GM10266 (cell line): ENCODE measurements at regions not wholly inside any gene's neighbourhood (a gene's known extent, or its start where the extent isn't known, plus 50 kb on each side); places are given as distances from the start of the nearest gene placed in this dataset.
"Not testable (repeated sequence)": the region's sequence is repeated elsewhere in the genome, so short reads cannot be mapped to it uniquely, and the experiment has no call there.

Experiments used
- DNase-seq: peaks from one replicate; pipeline ENCODE4 v3.0.0; 2012; ENCODE audit errors: extremely low spot score
- TF ChIP-seq, protein P1 (sequence below): IDR thresholded peaks from 2 replicates; pipeline ENCODE4 v1.5.1; 2012; ENCODE audit warnings: mild to moderate bottlenecking, low read depth; ENCODE audit not compliant: control insufficient read depth, insufficient read depth; ENCODE audit errors: missing control alignments

DNA sequence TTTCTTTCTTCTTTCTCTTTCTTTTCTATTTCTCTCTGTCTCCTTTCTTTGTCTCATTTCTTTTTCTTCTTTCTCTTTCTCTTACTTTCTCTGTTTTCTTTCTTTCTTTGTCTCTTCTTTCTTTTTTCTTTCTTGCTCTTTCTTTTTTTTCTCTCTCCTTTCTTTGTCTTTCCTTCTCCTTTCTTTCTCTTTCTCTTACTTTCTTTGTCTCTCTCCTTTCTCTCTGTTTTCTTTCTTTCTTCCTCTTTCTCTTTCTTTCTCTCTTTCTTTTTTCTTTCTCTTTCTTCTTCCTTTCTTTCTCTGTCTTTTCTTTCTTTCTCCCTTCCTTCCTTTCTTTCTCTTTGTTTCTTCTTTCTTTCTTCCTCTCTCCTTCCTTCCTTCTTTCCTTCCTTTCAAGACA lies 184.8 kb downstream of the CRLF2 start:
- TF ChIP-seq, protein P1, sequence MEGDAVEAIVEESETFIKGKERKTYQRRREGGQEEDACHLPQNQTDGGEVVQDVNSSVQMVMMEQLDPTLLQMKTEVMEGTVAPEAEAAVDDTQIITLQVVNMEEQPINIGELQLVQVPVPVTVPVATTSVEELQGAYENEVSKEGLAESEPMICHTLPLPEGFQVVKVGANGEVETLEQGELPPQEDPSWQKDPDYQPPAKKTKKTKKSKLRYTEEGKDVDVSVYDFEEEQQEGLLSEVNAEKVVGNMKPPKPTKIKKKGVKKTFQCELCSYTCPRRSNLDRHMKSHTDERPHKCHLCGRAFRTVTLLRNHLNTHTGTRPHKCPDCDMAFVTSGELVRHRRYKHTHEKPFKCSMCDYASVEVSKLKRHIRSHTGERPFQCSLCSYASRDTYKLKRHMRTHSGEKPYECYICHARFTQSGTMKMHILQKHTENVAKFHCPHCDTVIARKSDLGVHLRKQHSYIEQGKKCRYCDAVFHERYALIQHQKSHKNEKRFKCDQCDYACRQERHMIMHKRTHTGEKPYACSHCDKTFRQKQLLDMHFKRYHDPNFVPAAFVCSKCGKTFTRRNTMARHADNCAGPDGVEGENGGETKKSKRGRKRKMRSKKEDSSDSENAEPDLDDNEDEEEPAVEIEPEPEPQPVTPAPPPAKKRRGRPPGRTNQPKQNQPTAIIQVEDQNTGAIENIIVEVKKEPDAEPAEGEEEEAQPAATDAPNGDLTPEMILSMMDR: no peak

DNA sequence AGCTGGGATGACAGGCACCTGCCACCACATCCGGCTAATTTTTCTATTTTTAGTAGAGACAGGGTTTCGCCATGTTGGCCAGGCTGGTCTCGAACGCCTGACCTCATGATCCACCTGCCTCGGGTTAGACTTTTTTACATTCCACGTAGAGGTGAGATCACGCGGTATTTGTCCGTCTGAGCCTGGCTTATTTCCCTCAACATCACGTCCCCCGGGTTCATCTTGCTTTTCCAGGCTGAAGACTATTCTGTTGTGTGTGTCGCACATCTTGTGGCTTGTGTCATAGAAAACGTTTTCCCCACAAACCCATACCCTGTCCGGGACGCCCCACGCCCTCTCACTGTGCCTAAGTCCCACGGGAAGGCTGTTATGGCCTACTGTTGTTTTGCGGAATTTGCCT lies 185.3 kb downstream of the CRLF2 start:
- peak; percentile 35 for DNase-seq
- TF ChIP-seq, protein P1: no peak

More for the DNA sequence above, 184.8 kb downstream of the CRLF2 start:
- no peak for DNase-seq

- TF ChIP-seq, protein P1: no peak
- DNase-seq: peak; percentile 35
Observed at GRCh38 chrX:1026263-1027015, 186.0 kb downstream of the CRLF2 start.

DNA sequence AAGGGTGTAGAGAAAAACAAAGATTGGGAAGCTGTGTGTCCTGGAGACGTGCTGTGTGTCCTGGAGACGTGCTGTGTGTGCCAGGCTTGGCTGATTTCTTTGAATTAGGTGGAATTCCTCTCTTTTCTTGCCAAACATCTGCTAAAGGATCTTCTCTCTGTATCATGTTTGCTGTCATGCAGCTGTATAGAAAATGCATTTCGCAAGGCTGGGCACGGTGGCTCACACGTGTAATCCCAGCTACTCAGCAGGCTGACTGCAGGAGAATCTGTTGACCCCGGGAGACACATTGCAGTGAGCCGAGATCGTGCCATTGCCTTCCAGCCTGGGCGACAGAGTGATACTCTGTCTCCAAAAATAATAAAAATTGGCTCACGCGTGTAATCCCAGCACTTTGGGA lies 187.0 kb downstream of the CRLF2 start:
- TF ChIP-seq, protein P1: no peak

GRCh38 chrX:1023676-1024075 lies 188.8 kb downstream of the CRLF2 start:
- no peak for DNase-seq
- TF ChIP-seq, protein P1: no peak

More for the DNA sequence above, 187.0 kb downstream of the CRLF2 start:
- no peak for DNase-seq

DNA sequence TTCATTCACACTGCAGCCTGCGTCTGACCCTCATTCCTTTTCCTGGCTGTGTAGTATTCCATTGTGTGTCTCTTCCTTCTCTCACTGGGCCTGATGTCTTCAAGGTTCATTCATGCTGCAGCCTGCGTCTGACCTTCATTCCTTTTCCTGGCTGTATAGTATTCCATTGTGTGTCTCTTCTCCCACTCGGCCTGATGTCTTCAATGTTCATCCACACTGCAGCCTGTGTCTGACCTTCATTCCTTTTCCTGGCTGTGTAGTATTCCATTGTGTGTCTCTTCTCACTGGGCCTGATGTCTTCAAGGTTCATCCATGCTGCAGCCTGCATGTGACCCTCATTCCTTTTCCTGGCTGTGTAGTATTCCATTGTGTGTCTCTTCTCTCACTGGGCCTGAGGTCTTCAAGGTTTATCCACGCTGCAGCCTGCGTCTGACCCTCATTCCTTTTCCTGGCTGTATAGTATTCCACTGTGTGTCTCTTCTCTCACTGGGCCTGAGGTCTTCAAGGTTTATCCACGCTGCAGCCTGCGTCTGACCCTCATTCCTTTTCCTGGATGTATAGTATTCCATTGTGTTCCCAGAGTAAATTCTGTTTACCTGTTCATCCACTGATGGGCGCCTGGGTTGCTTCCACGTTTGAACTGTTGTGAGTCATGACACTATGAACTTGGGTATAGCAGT lies 191.0 kb downstream of the CRLF2 start:
- DNase-seq: not testable (repeated sequence)

GRCh38 chrX:1020634-1021166 lies 191.7 kb downstream of the CRLF2 start:
- no peak for DNase-seq
- TF ChIP-seq, protein P1: no peak

DNA sequence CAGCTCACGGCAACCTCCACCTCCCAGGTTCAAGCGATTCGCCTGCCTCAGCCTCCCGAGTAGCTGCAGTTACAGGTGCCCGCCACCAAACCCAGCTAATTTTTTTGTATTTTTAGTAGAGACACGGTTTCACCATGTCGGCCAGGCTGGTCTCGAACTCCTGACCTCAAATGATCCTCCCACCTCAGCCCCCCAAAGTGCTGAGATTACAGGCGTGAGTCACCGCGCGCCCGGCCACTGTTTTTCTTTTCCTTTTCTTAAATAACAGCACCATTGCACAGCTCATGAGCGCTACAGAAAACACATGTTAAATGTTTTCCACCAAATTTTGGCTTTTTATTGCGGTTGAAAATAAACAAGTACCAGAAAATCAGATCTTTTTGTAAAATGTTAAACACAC lies 195.5 kb downstream of the CRLF2 start:
- DNase-seq: not testable (repeated sequence)

DNA sequence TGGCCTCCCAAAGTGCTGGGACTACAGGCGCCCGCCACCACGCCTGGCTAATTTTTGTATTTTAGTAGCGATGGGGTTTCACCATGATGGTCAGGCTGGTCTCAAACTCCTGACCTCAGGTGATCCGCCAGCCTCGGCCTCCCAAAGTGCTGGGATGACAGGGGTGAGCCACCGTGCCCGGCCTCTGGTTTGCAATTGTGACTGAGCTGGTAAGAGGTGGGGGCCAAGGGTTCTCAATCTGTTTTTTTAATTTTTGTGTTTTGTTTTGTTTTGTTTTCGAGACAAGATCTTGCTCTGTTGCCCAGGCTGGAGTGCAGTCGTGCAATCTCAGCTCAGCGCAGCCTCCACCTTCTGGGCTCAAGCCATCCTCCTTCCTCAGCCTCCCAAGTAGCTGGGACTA lies 196.2 kb downstream of the CRLF2 start:
- not testable (repeated sequence) for DNase-seq
